ENCODE measurements at regions not wholly inside any gene's neighbourhood (a gene's known extent, or its start where the extent isn't known, plus 50 kb on each side); places are given as distances from the start of the nearest gene placed in this dataset.
"Not testable (repeated sequence)": the region's sequence is repeated elsewhere in the genome, so short reads cannot be mapped to it uniquely, and the experiment has no call there.

- H3K4me1 ChIP-seq (replicated peaks), result no peaks in the 10 kb centered on the region
- DNase-seq (ENCODE audit: low read depth in 1 of 2, low spot score in 2 of 2), result no peak
- H3K27me3 ChIP-seq (replicated peaks), result no peaks in the 10 kb centered on the region
- no peaks in the 10 kb centered on the region for H3K36me3 ChIP-seq
- no peak overlapping the region for H3K27ac ChIP-seq
- H3K4me3 ChIP-seq, result no peak overlapping the region
- H3K9me3 ChIP-seq (replicated peaks), result no peaks in the 10 kb centered on the region
These were observed 267.5 kb downstream of the ANKRD50 start for GRCh38 chr4:124445071-124445470.

GRCh38 chr4:124449881-124450280 lies 262.7 kb downstream of the ANKRD50 start:
- Histone ChIP-seq H3K36me3 (no peaks in the 10 kb centered on the region), H3K4me3 (no peak overlapping the region), H3K4me1 (replicated peaks) (no peaks in the 10 kb centered on the region), H3K27ac (no peak overlapping the region), H3K9me3 (replicated peaks) (no peaks in the 10 kb centered on the region), H3K27me3 (replicated peaks) (no peaks in the 10 kb centered on the region)
- no peak for DNase-seq (ENCODE audit: low read depth in 1 of 2, low spot score in 2 of 2)

- no peak overlapping the region for H3K27ac ChIP-seq
- H3K9me3 ChIP-seq (replicated peaks), result no peaks in the 10 kb centered on the region
- no peaks in the 10 kb centered on the region for H3K36me3 ChIP-seq
- DNase-seq (ENCODE audit: low read depth in 1 of 2, low spot score in 2 of 2), result no peak
- H3K27me3 ChIP-seq (replicated peaks), result no peaks in the 10 kb centered on the region
- H3K4me1 ChIP-seq (replicated peaks), result no peaks in the 10 kb centered on the region
- no peak overlapping the region for H3K4me3 ChIP-seq
These were observed 261.7 kb downstream of the ANKRD50 start for GRCh38 chr4:124450851-124451250.

GRCh38 chr4:124454772-124455270 lies 257.7 kb downstream of the ANKRD50 start:
- H3K27me3 ChIP-seq (replicated peaks), result no peaks in the 10 kb centered on the region
- H3K27ac ChIP-seq, result no peak overlapping the region
- no peak for DNase-seq (ENCODE audit: low read depth in 1 of 2, low spot score in 2 of 2)
- no peaks in the 10 kb centered on the region for H3K9me3 ChIP-seq (replicated peaks)
- no peaks in the 10 kb centered on the region for H3K4me1 ChIP-seq (replicated peaks)
- H3K36me3 ChIP-seq, result no peaks in the 10 kb centered on the region
- no peak overlapping the region for H3K4me3 ChIP-seq

GRCh38 chr4:124455671-124456070 lies 256.9 kb downstream of the ANKRD50 start:
- Histone ChIP-seq H3K9me3 (replicated peaks) (no peaks in the 10 kb centered on the region), H3K36me3 (no peaks in the 10 kb centered on the region), H3K4me3 (no peak overlapping the region), H3K27me3 (replicated peaks) (no peaks in the 10 kb centered on the region), H3K27ac (no peak overlapping the region), H3K4me1 (replicated peaks) (no peaks in the 10 kb centered on the region)
- DNase-seq (ENCODE audit: low read depth in 1 of 2, low spot score in 2 of 2), result no peak

GRCh38 chr4:124459196-124459940 lies 253.2 kb downstream of the ANKRD50 start:
- Histone ChIP-seq H3K27me3 (replicated peaks) (no peaks in the 10 kb centered on the region), H3K4me3 (no peak overlapping the region), H3K36me3 (no peaks in the 10 kb centered on the region), H3K9me3 (replicated peaks) (peaks cover 4% of the 10 kb centered on the region), H3K4me1 (replicated peaks) (no peaks in the 10 kb centered on the region), H3K27ac (no peak overlapping the region)
- no peak for DNase-seq (ENCODE audit: low read depth in 1 of 2, low spot score in 2 of 2)

- Histone ChIP-seq H3K4me1 (replicated peaks) (no peaks in the 10 kb centered on the region), H3K4me3 (no peak overlapping the region), H3K9me3 (replicated peaks) (peaks cover 4% of the 10 kb centered on the region), H3K27me3 (replicated peaks) (no peaks in the 10 kb centered on the region), H3K27ac (no peak overlapping the region), H3K36me3 (no peaks in the 10 kb centered on the region)
- DNase-seq (ENCODE audit: low read depth in 1 of 2, low spot score in 2 of 2), result no peak
These were observed 252.6 kb downstream of the ANKRD50 start for GRCh38 chr4:124459941-124460310.

- not testable (repeated sequence) for H3K4me3 ChIP-seq; H3K4me1 ChIP-seq (replicated peaks); H3K9me3 ChIP-seq (replicated peaks); H3K36me3 ChIP-seq; H3K27me3 ChIP-seq (replicated peaks); H3K27ac ChIP-seq
- peak in 1 of 2 experiments; percentile 2 for DNase-seq (ENCODE audit: low read depth in 1 of 2, low spot score in 2 of 2)
These were observed 250.9 kb downstream of the ANKRD50 start for GRCh38 chr4:124461592-124461991.

- Histone ChIP-seq H3K4me3 (no peak overlapping the region), H3K27ac (no peak overlapping the region), H3K36me3 (no peaks in the 10 kb centered on the region), H3K27me3 (replicated peaks) (no peaks in the 10 kb centered on the region), H3K9me3 (replicated peaks) (peaks cover 4% of the 10 kb centered on the region), H3K4me1 (replicated peaks) (no peaks in the 10 kb centered on the region)
- DNase-seq (ENCODE audit: low read depth in 1 of 2, low spot score in 2 of 2), result no peak
These were observed 249.3 kb downstream of the ANKRD50 start for GRCh38 chr4:124462954-124463828.

GRCh38 chr4:124464836-124465235 lies 247.7 kb downstream of the ANKRD50 start:
- no peak for DNase-seq (ENCODE audit: low read depth in 1 of 2, low spot score in 2 of 2)
- Histone ChIP-seq H3K4me1 (replicated peaks) (no peaks in the 10 kb centered on the region), H3K27me3 (replicated peaks) (no peaks in the 10 kb centered on the region)

GRCh38 chr4:124468360-124468759 lies 244.2 kb downstream of the ANKRD50 start:
- Histone ChIP-seq H3K36me3 (no peaks in the 10 kb centered on the region), H3K27ac (no peak overlapping the region), H3K4me3 (no peak overlapping the region), H3K4me1 (replicated peaks) (no peaks in the 10 kb centered on the region), H3K27me3 (replicated peaks) (no peaks in the 10 kb centered on the region), H3K9me3 (replicated peaks) (peaks cover 2% of the 10 kb centered on the region)
- DNase-seq (ENCODE audit: low read depth in 1 of 2, low spot score in 2 of 2), result no peak

More at GRCh38 chr4:124464836-124465235, 247.7 kb downstream of the ANKRD50 start:
- Histone ChIP-seq H3K36me3 (no peaks in the 10 kb centered on the region), H3K9me3 (replicated peaks) (peaks cover 4% of the 10 kb centered on the region), H3K4me3 (no peak overlapping the region), H3K27ac (no peak overlapping the region)

GRCh38 chr4:124469981-124470380 lies 242.6 kb downstream of the ANKRD50 start:
- Histone ChIP-seq H3K36me3 (no peaks in the 10 kb centered on the region), H3K27ac (no peak overlapping the region), H3K9me3 (replicated peaks) (no peaks in the 10 kb centered on the region), H3K4me1 (replicated peaks) (no peaks in the 10 kb centered on the region), H3K4me3 (no peak overlapping the region), H3K27me3 (replicated peaks) (no peaks in the 10 kb centered on the region)
- DNase-seq (ENCODE audit: low read depth in 1 of 2, low spot score in 2 of 2), result no peak

GRCh38 chr4:124478470-124478869 lies 234.1 kb downstream of the ANKRD50 start:
- no peak overlapping the region for H3K27ac ChIP-seq
- H3K4me3 ChIP-seq, result no peak overlapping the region
- DNase-seq (ENCODE audit: low read depth in 1 of 2, low spot score in 2 of 2), result no peak
- no peaks in the 10 kb centered on the region for H3K4me1 ChIP-seq (replicated peaks)
- H3K9me3 ChIP-seq (replicated peaks), result no peaks in the 10 kb centered on the region
- H3K27me3 ChIP-seq (replicated peaks), result no peaks in the 10 kb centered on the region
- H3K36me3 ChIP-seq, result no peaks in the 10 kb centered on the region

GRCh38 chr4:124480061-124480460 lies 232.5 kb downstream of the ANKRD50 start:
- no peaks in the 10 kb centered on the region for H3K4me1 ChIP-seq (replicated peaks)
- no peaks in the 10 kb centered on the region for H3K27me3 ChIP-seq (replicated peaks)
- no peak for DNase-seq (ENCODE audit: low read depth in 1 of 2, low spot score in 2 of 2)

More at GRCh38 chr4:124480061-124480460, 232.5 kb downstream of the ANKRD50 start:
- no peak overlapping the region for H3K27ac ChIP-seq
- no peaks in the 10 kb centered on the region for H3K9me3 ChIP-seq (replicated peaks)
- no peaks in the 10 kb centered on the region for H3K36me3 ChIP-seq
- H3K4me3 ChIP-seq, result no peak overlapping the region

Measured in SJSA1 (cell line).